Gastrocnemius medialis (tissue), 4 donors: ENCODE measurements at regions not wholly inside any gene's neighbourhood (a gene's known extent, or its start where the extent isn't known, plus 50 kb on each side); places are given as distances from the start of the nearest gene placed in this dataset.

Experiments
- ATAC-seq, 2 donors: fragments of 150-250 bp; one replicate each; pipeline ENCODE4 v1.9.1; 2016
- DNase-seq, 2 donors: peaks; one replicate each; pipeline ENCODE4 v3.0.0-alpha.2; 2019
- H3K27ac ChIP-seq, 4 donors: fragments of 200-600 bp; sonication (generic); 1 replicate in 1 of 4; 2 replicates in 3 of 4; pipeline ENCODE4 v1.5.1; 2016 to 2018; ENCODE audit warnings: mild to moderate bottlenecking in 2 of 4, moderate library complexity in 1 of 4
- H3K27me3 ChIP-seq, 3 donors: fragments of 200-600 bp; sonication (generic) in 2 of 3; 1 replicate in 1 of 3; 2 replicates in 2 of 3; pipeline versions ENCODE4 v1.5.1 to v1.6.0; 2016 to 2019; ENCODE audit warnings: mild to moderate bottlenecking in 1 of 3, moderate library complexity in 1 of 3
- H3K36me3 ChIP-seq, 2 donors: fragments of 200-600 bp; sonication (generic) in 1 of 2; one replicate each; pipeline ENCODE4 v1.5.1; 2017 to 2018
- H3K4me1 ChIP-seq, 2 donors: fragments of 200-600 bp; sonication (generic) in 1 of 2; one replicate each; pipeline ENCODE4 v1.5.1; 2016 to 2017; ENCODE audit warnings: mild to moderate bottlenecking in 2 of 2
- H3K4me3 ChIP-seq, 4 donors: fragments of 200-600 bp; sonication (generic) in 3 of 4; 1 replicate in 1 of 4; 2 replicates in 3 of 4; pipeline ENCODE4 v1.5.1; 2016 to 2019; ENCODE audit warnings: mild to moderate bottlenecking in 2 of 4
- H3K9me3 ChIP-seq, 3 donors: fragments of 200-600 bp; sonication (generic) in 2 of 3; 1 replicate in 1 of 3; 2 replicates in 2 of 3; pipeline ENCODE4 v1.5.1; 2016 to 2019
- POLR2A ChIP-seq, 2 donors: fragments of 450-650 bp; IDR thresholded peaks; one replicate each; pipeline ENCODE4 v1.6.1; 2017; ENCODE audit warnings: antibody characterized with exemption in 2 of 2, mild to moderate bottlenecking in 2 of 2, moderate library complexity in 2 of 2
- in situ Hi-C, 4 donors: fragments of 200-750 bp; cut with MboI; loops; one replicate each; pipeline versions ENCODE4 v1.15.0 to v1.8.0; 2017; ENCODE audit warnings: low sequenced_read_pairs in 4 of 4
- intact Hi-C: fragments of 100-400 bp; cut with DNase I; formaldehyde crosslinking; loops from one replicate; pipeline ENCODE4 v1.15.1; 2023; ENCODE audit warnings: low total_unique reads
- TF ChIP-seq, protein P1 (sequence below), 5 experiments: fragments of 450-650 bp in 3 of 5; fragments of 200-600 bp in 2 of 5; sonication (generic) in 2 of 5; IDR thresholded peaks in 4 of 5; conservative IDR thresholded peaks in 1 of 5; 1 replicate in 4 of 5; 2 replicates in 1 of 5; pipeline ENCODE4 v1.5.1; 2016 to 2019; ENCODE audit warnings: antibody characterized with exemption in 5 of 5, mild to moderate bottlenecking in 3 of 5, moderate library complexity in 3 of 5

DNA sequence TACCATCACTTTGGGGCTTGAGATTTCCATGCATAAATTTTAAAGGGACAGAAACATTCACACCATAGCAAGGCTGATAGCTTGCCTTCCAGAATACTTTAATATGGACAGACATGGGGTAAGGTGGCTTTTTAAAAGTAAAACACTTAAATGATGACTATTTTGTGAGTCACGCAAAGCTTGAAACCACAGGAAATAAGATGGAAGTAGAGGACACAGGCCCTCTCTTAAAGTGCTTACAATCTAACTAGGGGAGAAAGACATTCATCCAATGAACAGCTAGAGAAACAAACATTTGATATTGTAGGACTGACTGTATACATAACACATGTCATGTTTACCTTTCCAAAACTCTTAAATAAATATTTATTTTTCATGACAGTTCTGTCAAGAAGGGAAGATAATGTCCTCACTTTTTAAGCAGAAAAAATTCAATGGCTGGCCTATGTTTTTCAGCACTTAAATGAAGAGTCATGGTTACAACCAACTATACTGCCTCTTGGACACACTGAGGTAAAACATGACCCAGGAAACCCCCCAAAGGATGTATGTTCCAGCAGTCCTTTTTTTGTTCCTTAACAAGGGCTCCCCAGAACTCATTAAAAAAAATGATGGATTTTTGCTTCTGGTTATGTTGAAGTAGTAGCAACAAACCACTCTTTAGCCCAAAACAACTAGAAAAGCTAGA, 120.0 kb upstream of the RBMS1 start:
- in situ Hi-C loops: no loop called here
- Histone ChIP-seq H3K9me3 (no peaks in the 10 kb centered on the region), H3K27me3 (no peaks in the 10 kb centered on the region), H3K4me3 (no peak overlapping the region), H3K27ac (no peak overlapping the region), H3K4me1 (no peaks in the 10 kb centered on the region), H3K36me3 (no peaks in the 10 kb centered on the region)
- ATAC-seq (no peak), DNase-seq (no peak)
- no peak for TF ChIP-seq POLR2A (IDR thresholded peaks at IDR 0.05)
- TF ChIP-seq, protein P1, sequence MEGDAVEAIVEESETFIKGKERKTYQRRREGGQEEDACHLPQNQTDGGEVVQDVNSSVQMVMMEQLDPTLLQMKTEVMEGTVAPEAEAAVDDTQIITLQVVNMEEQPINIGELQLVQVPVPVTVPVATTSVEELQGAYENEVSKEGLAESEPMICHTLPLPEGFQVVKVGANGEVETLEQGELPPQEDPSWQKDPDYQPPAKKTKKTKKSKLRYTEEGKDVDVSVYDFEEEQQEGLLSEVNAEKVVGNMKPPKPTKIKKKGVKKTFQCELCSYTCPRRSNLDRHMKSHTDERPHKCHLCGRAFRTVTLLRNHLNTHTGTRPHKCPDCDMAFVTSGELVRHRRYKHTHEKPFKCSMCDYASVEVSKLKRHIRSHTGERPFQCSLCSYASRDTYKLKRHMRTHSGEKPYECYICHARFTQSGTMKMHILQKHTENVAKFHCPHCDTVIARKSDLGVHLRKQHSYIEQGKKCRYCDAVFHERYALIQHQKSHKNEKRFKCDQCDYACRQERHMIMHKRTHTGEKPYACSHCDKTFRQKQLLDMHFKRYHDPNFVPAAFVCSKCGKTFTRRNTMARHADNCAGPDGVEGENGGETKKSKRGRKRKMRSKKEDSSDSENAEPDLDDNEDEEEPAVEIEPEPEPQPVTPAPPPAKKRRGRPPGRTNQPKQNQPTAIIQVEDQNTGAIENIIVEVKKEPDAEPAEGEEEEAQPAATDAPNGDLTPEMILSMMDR (IDR thresholded peaks at IDR 0.05 in 4 of 5, conservative IDR thresholded peaks at IDR 0.05 in 1 of 5): no peak
- intact Hi-C loops: no loop called here

DNA sequence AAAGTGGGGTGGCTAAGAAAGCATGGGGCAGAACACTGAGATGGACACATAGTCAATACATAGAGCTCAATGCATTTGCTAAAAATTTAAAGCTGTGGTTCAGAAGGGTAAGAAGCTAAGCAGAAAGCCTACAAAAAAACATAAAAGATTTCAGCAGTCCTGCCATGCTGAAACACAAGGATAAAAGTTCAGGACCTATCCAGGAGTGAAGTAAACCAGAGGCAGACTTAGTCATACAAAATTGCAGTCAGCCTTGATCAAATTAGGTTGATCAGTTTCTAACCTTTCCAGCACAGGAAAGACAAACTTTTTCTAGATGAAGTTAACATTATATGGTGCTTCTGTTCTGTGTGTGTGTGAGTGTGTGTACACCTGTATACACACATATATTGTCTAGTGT, 120.8 kb upstream of the RBMS1 start:
- in situ Hi-C loops: no loop called here
- no peak for DNase-seq

DNA sequence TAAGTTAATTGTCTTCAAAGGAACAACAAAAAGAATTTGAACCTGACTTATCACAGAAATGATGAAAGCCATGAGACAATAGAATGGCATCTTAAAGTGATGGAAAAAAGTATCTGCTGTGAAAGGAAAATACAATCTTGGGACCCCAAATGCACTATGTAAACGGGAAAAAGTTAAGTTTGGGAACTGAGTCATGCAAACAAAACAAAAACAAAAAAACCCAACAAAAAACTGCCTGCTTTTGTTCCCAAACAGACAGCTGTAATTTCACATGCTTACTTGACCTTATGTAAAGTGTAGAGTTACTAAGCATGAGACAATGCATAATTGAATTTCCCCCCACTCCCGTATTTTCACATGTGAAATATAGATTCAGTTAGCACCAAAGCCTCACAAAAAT, 122.1 kb upstream of the RBMS1 start:
- in situ Hi-C loops: no loop called here
- DNase-seq: no peak

More for the DNA sequence above, 120.8 kb upstream of the RBMS1 start:
- no peak overlapping the region for H3K27ac ChIP-seq
- no peak for TF ChIP-seq POLR2A (IDR thresholded peaks at IDR 0.05)
- TF ChIP-seq, protein P1 (IDR thresholded peaks at IDR 0.05 in 4 of 5, conservative IDR thresholded peaks at IDR 0.05 in 1 of 5): no peak
- no peaks in the 10 kb centered on the region for H3K36me3 ChIP-seq
- H3K9me3 ChIP-seq: no peaks in the 10 kb centered on the region
- no peak overlapping the region for H3K4me3 ChIP-seq
- no peaks in the 10 kb centered on the region for H3K4me1 ChIP-seq
- intact Hi-C loops: no loop called here
- ATAC-seq: no peak
- H3K27me3 ChIP-seq: no peaks in the 10 kb centered on the region

DNA sequence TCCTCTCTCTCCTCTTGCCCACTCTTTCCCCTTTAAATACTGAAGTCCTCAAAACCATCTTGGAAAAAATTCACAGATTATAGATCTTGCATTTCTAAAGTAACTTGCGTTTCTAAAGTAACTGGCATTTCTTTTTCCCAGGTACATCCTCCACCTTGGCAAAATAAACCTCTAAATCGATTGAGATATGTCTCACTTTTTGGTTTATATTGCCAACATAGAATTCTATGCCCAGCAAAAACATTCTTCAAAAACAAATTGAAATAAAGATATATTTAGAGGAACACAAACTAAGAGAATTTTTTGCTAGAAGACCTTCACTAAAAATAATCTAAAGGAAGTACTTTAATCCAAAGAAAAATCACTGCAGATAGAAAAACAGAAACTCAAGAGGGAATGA, 122.5 kb upstream of the RBMS1 start:
- intact Hi-C loops: no loop called here

More for the DNA sequence above, 122.1 kb upstream of the RBMS1 start:
- Histone ChIP-seq H3K27ac (no peak overlapping the region), H3K27me3 (no peaks in the 10 kb centered on the region), H3K4me3 (no peak overlapping the region), H3K36me3 (no peaks in the 10 kb centered on the region), H3K9me3 (no peaks in the 10 kb centered on the region), H3K4me1 (no peaks in the 10 kb centered on the region)
- ATAC-seq: no peak
- TF ChIP-seq, protein P1 (IDR thresholded peaks at IDR 0.05 in 4 of 5, conservative IDR thresholded peaks at IDR 0.05 in 1 of 5): no peak
- TF ChIP-seq POLR2A (IDR thresholded peaks at IDR 0.05): no peak
- intact Hi-C loops: no loop called here

More for the DNA sequence above, 122.5 kb upstream of the RBMS1 start:
- H3K27ac ChIP-seq: no peak overlapping the region
- in situ Hi-C loops: no loop called here
- no peaks in the 10 kb centered on the region for H3K4me1 ChIP-seq
- no peak for TF ChIP-seq POLR2A (IDR thresholded peaks at IDR 0.05)
- TF ChIP-seq, protein P1 (IDR thresholded peaks at IDR 0.05 in 4 of 5, conservative IDR thresholded peaks at IDR 0.05 in 1 of 5): no peak
- no peak for DNase-seq
- no peaks in the 10 kb centered on the region for H3K27me3 ChIP-seq
- H3K4me3 ChIP-seq: no peak overlapping the region
- no peaks in the 10 kb centered on the region for H3K36me3 ChIP-seq
- ATAC-seq: no peak
- H3K9me3 ChIP-seq: no peaks in the 10 kb centered on the region
